ENCODE measurements at regions not wholly inside any gene's neighbourhood (a gene's known extent, or its start where the extent isn't known, plus 50 kb on each side); places are given as distances from the start of the nearest gene placed in this dataset.

DNA sequence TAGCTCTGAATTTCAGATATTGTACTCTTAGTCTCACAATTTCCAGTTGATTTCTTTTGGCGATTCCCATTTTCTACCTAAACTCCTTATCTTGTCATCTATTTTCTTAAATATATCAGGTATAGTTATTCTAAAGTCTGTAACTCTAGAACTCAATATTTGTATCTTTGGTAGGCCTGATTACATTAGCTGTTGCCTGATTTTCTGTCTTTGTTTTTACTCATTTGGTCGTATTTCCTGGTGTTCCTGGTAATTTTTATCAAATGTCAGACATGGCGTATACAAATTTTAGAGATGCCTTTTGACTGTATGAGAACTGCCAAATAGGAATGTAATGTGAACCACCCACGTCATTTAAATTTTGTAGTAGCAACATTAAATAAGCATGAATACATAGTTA, 266.7 kb downstream of the ZNF536 start:
- TF ChIP-seq, protein P1, sequence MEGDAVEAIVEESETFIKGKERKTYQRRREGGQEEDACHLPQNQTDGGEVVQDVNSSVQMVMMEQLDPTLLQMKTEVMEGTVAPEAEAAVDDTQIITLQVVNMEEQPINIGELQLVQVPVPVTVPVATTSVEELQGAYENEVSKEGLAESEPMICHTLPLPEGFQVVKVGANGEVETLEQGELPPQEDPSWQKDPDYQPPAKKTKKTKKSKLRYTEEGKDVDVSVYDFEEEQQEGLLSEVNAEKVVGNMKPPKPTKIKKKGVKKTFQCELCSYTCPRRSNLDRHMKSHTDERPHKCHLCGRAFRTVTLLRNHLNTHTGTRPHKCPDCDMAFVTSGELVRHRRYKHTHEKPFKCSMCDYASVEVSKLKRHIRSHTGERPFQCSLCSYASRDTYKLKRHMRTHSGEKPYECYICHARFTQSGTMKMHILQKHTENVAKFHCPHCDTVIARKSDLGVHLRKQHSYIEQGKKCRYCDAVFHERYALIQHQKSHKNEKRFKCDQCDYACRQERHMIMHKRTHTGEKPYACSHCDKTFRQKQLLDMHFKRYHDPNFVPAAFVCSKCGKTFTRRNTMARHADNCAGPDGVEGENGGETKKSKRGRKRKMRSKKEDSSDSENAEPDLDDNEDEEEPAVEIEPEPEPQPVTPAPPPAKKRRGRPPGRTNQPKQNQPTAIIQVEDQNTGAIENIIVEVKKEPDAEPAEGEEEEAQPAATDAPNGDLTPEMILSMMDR (conservative IDR thresholded peaks at IDR 0.05; ENCODE audit: low read length): no peak
- no peak for TF ChIP-seq EZH2phosphoT487 (IDR thresholded peaks at IDR 0.05; ENCODE audit: borderline replicate concordance, low read depth, low read length)
